GM12872 (cell line): ENCODE measurements at regions not wholly inside any gene's neighbourhood (a gene's known extent, or its start where the extent isn't known, plus 50 kb on each side); places are given as distances from the start of the nearest gene placed in this dataset.

ENCODE experiments used
- TF ChIP-seq, protein P1 (sequence below): IDR thresholded peaks from 3 replicates; pipeline ENCODE4 v1.5.1; 2011; ENCODE audit warnings: low read depth, mild to moderate bottlenecking, low read length, moderate library complexity; ENCODE audit not compliant: insufficient read depth

DNA sequence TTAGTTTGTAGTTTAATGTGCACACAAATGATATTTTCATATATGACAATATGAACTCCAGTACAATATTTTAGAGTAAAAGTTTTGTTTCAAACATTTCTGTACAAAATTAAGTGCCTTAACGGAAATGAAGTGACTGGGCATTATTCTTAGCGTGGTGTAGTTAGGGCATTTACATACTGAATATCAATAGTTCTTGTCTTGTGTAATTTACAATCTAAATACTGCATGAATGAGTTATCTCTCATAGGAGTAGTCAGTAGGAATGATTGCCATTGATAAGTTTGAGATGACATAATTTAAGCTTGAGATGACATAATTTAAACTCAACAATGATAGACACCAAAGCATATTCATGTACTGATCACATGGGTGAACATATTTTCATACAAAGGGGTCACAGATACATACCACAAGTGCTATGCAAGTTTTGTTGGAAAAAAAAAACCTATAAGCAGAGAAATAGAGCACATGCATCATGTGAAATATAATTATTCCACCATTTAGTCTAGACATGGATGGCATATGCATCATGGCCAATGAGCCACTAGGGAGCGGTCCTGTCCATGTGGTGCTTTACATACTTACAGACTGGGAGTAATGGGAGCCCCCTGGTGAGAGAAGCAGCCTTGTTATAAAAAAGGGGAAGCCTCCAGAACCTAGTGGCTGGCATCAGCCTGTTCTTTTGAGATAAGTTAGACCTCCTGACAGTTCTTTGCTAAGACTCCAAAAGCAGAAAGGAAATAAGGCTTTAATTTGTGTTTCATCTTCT, 1523.9 kb downstream of the MAT2B start:
- TF ChIP-seq, protein P1, sequence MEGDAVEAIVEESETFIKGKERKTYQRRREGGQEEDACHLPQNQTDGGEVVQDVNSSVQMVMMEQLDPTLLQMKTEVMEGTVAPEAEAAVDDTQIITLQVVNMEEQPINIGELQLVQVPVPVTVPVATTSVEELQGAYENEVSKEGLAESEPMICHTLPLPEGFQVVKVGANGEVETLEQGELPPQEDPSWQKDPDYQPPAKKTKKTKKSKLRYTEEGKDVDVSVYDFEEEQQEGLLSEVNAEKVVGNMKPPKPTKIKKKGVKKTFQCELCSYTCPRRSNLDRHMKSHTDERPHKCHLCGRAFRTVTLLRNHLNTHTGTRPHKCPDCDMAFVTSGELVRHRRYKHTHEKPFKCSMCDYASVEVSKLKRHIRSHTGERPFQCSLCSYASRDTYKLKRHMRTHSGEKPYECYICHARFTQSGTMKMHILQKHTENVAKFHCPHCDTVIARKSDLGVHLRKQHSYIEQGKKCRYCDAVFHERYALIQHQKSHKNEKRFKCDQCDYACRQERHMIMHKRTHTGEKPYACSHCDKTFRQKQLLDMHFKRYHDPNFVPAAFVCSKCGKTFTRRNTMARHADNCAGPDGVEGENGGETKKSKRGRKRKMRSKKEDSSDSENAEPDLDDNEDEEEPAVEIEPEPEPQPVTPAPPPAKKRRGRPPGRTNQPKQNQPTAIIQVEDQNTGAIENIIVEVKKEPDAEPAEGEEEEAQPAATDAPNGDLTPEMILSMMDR = peak; percentile 20; the same call in 1 of the 3 replicates

DNA sequence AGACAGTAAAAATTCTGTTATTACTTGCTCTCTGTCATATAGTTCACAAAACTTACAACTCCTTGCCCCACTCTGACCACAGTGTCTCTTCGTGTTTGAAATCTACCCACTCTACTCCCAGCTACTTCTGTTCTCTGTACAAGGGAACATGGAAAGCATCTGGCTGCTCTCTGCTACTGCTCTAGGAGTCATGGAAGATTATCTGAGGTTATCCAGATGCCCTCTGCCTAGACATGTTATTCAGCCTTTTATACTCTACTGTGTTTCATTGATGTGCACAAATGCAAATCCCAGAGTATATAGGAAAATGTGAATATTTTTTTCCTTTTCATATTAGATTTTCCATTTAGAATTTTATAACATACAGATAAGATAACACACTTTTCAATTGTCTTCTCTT, 1525.6 kb downstream of the MAT2B start:
- TF ChIP-seq, protein P1 = no peak

DNA sequence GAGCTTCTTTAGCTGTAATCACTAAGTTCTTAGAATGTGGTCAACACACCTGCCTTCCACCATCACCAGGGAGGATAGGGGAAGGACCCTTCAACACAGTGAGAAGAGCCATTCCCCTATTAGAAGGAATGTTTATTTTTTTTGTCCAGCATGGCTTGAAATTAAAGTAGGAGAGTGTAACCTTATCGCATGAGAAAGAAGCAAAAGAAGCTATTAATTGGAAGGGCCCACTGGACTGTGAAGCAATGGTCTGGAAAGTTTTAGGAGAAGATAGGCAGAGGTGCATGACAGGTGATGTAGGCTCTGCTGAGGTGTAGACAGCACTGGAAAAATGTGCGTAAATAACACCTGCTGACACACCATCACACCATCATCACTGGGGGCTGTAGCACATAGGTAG, 1526.0 kb downstream of the MAT2B start:
- TF ChIP-seq, protein P1 = no peak

DNA sequence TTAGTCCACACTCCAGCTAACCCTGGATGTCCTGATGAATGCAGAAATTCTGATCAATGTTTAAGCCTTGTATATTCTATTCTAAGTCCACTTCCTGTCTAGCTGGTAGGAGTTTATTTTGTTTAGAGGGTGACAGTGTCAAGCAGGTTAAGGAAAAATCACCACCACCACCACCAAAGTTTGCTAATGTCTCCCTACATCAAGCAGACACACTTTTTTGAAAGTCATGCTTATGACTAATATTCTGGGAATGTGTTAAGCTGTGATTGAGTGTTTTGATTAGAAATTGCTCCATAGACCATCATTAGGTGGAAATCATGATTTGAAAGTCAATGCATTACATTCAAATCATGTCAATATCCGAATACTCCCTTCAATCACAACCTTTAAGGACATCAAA, 1530.1 kb downstream of the MAT2B start:
- TF ChIP-seq, protein P1 = no peak

DNA sequence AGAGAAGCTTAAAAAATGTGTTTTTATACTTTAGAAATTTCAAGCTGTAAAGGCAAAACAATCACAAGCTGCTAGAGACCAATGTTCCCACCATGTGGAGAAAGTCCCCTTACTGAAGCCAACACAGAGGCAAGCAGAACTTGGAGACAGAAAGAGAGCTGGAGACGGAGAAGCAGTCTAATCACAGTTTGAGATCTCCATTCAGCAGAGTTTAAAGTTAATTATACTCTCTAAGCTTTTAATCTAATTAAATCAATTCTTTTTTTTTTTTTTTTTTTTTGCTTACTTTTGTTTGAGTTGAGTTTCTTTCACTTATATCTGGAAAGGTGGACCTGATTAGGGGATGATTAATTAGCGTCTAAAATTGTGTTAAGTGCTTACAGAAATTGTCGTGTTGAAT, 1534.3 kb downstream of the MAT2B start:
- TF ChIP-seq, protein P1 = no peak

DNA sequence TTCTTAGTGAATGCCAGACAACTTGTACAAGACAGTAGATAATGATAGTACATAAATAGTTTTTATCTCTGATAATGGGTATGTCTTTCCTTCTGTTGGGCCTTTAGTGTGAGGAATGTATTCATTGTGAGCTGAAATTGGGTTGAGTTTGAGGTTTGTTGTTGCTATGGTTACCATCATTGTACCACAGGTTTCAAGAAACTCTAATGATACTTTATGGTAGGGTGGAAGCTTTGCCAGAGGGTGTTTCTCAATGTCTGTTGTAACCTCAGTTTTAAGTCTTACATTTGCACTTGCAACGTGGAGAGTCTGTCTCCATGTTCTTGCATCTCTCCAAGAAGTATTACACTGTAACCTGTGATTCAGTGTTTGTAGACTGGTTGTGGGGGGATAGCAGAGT, 1550.1 kb downstream of the MAT2B start:
- TF ChIP-seq, protein P1 = no peak

DNA sequence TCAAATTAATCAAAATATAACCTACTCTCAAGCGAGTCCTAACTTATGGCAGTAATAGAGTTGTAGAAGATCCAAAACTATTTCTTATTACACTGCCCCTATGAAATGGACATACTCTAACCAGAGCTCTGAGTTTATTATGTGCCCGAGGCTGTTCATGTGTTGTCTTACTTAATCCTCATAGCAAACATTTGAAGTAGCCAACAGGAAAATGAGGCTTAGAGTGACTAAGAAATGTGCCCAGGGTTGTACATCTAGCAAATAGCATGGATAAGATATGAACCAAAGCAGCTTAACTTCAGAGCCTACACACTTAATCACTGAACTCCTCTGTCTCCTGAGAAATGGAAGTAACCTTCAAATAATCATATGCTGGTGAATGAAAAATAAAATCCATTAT, 1551.7 kb downstream of the MAT2B start:
- TF ChIP-seq, protein P1 = no peak
